Activated T-cell treated with anti-CD3 and anti-CD28 coated beads, Interleukin-2, amount 50 U/mL, for 48 hours (primary cell): ENCODE measurements at regions not wholly inside any gene's neighbourhood (a gene's known extent, or its start where the extent isn't known, plus 50 kb on each side); places are given as distances from the start of the nearest gene placed in this dataset.
A peak's percentile ranks its signal among the peaks of the same experiment; 100 is the strongest.

ENCODE experiments used
- DNase-seq, 2 experiments: peaks; one replicate each; pipeline ENCODE4 v3.0.0-alpha.2; 2020

- DNase-seq = no peak
These were observed 198.2 kb upstream of the FGGY start for GRCh38 chr1:59098655-59099054.

GRCh38 chr1:59100708-59101374 lies 196.1 kb upstream of the FGGY start:
- no peak for DNase-seq

- no peak for DNase-seq
These were observed 195.4 kb upstream of the FGGY start for GRCh38 chr1:59101518-59101917.

GRCh38 chr1:59103457-59103856 lies 193.4 kb upstream of the FGGY start:
- no peak for DNase-seq

- DNase-seq = no peak
These were observed 192.6 kb upstream of the FGGY start for GRCh38 chr1:59104191-59104760.

- no peak for DNase-seq
These were observed 191.1 kb upstream of the FGGY start for GRCh38 chr1:59105548-59106507.

- DNase-seq = no peak
These were observed 189.4 kb upstream of the FGGY start for GRCh38 chr1:59107516-59107915.

- no peak for DNase-seq
These were observed 189.0 kb upstream of the FGGY start for GRCh38 chr1:59107916-59108315.

- no peak for DNase-seq
These were observed 188.2 kb upstream of the FGGY start for GRCh38 chr1:59108481-59109317.

- no peak for DNase-seq
These were observed 186.6 kb upstream of the FGGY start for GRCh38 chr1:59110271-59110670.

GRCh38 chr1:59113876-59114457 lies 182.9 kb upstream of the FGGY start:
- no peak for DNase-seq

GRCh38 chr1:59115865-59116264 lies 181.0 kb upstream of the FGGY start:
- no peak for DNase-seq

- peak in 1 of 2 experiments; percentile 20 for DNase-seq
These were observed 179.9 kb upstream of the FGGY start for GRCh38 chr1:59116920-59117542.

- DNase-seq = no peak
These were observed 174.4 kb upstream of the FGGY start for GRCh38 chr1:59122527-59122926.

- no peak for DNase-seq
These were observed 173.7 kb upstream of the FGGY start for GRCh38 chr1:59123081-59123681.

GRCh38 chr1:59124166-59124565 lies 172.7 kb upstream of the FGGY start:
- DNase-seq = no peak

GRCh38 chr1:59125154-59125553 lies 171.7 kb upstream of the FGGY start:
- DNase-seq = no peak

GRCh38 chr1:59125676-59126320 lies 171.1 kb upstream of the FGGY start:
- DNase-seq = peak; percentile 34 to 52

GRCh38 chr1:59126366-59126765 lies 170.5 kb upstream of the FGGY start:
- no peak for DNase-seq

GRCh38 chr1:59128239-59128736 lies 168.6 kb upstream of the FGGY start:
- no peak for DNase-seq

- no peak for DNase-seq
These were observed 168.1 kb upstream of the FGGY start for GRCh38 chr1:59128784-59129227.
